ENCODE measurements at regions not wholly inside any gene's neighbourhood (a gene's known extent, or its start where the extent isn't known, plus 50 kb on each side); places are given as distances from the start of the nearest gene placed in this dataset.

GRCh38 chr22:25369041-25369440 lies 149.6 kb downstream of the CRYBB2 start:
- no peaks in the 10 kb centered on the region for H3K9me3 Mint-ChIP-seq
- H3K4me3 Mint-ChIP-seq = no peak overlapping the region
- H3K27me3 Mint-ChIP-seq = no peaks in the 10 kb centered on the region
- H3K36me3 Mint-ChIP-seq = no peaks in the 10 kb centered on the region
- no peak overlapping the region for H3K27ac Mint-ChIP-seq
- TF ChIP-seq CTCF (conservative IDR thresholded peaks at IDR 0.05) = no peak
- no peak for DNase-seq (ENCODE audit: extremely low spot score, unreplicated experiment)
- H3K4me1 Mint-ChIP-seq (ENCODE audit: unreplicated experiment) = peaks cover 10% of the 10 kb centered on the region

- H3K27me3 Mint-ChIP-seq = no peaks in the 10 kb centered on the region
- H3K4me1 Mint-ChIP-seq (ENCODE audit: unreplicated experiment) = peaks cover 10% of the 10 kb centered on the region
- TF ChIP-seq CTCF (conservative IDR thresholded peaks at IDR 0.05) = no peak
- no peaks in the 10 kb centered on the region for H3K9me3 Mint-ChIP-seq
- H3K27ac Mint-ChIP-seq = no peak overlapping the region
- no peak for DNase-seq (ENCODE audit: extremely low spot score, unreplicated experiment)
- no peak overlapping the region for H3K4me3 Mint-ChIP-seq
- H3K36me3 Mint-ChIP-seq = peaks cover 7% of the 10 kb centered on the region
Measured at GRCh38 chr22:25370322-25370721, 150.9 kb downstream of the CRYBB2 start.

GRCh38 chr22:25372000-25372595 lies 152.7 kb downstream of the CRYBB2 start:
- H3K9me3 Mint-ChIP-seq = no peaks in the 10 kb centered on the region
- H3K4me1 Mint-ChIP-seq (ENCODE audit: unreplicated experiment) = peaks cover 10% of the 10 kb centered on the region
- no peak overlapping the region for H3K4me3 Mint-ChIP-seq
- no peaks in the 10 kb centered on the region for H3K27me3 Mint-ChIP-seq
- DNase-seq (ENCODE audit: extremely low spot score, unreplicated experiment) = no peak
- no peak overlapping the region for H3K27ac Mint-ChIP-seq
- H3K36me3 Mint-ChIP-seq = peaks cover 12% of the 10 kb centered on the region
- no peak for TF ChIP-seq CTCF (conservative IDR thresholded peaks at IDR 0.05)

- Mint-ChIP-seq H3K4me3 (no peak overlapping the region), H3K27me3 (no peaks in the 10 kb centered on the region), H3K27ac (no peak overlapping the region), H3K36me3 (peaks cover 18% of the 10 kb centered on the region), H3K4me1 (ENCODE audit: unreplicated experiment) (peaks cover 2% of the 10 kb centered on the region), H3K9me3 (no peaks in the 10 kb centered on the region)
- no peak for TF ChIP-seq CTCF (conservative IDR thresholded peaks at IDR 0.05)
- DNase-seq (ENCODE audit: extremely low spot score, unreplicated experiment) = no peak
Measured at GRCh38 chr22:25373961-25374360, 154.5 kb downstream of the CRYBB2 start.

GRCh38 chr22:25374869-25375268 lies 155.4 kb downstream of the CRYBB2 start:
- H3K27ac Mint-ChIP-seq = no peak overlapping the region
- no peaks in the 10 kb centered on the region for H3K9me3 Mint-ChIP-seq
- H3K4me1 Mint-ChIP-seq (ENCODE audit: unreplicated experiment) = no peaks in the 10 kb centered on the region
- H3K36me3 Mint-ChIP-seq = peaks cover 24% of the 10 kb centered on the region
- H3K4me3 Mint-ChIP-seq = no peak overlapping the region
- no peaks in the 10 kb centered on the region for H3K27me3 Mint-ChIP-seq
- DNase-seq (ENCODE audit: extremely low spot score, unreplicated experiment) = no peak
- TF ChIP-seq CTCF (conservative IDR thresholded peaks at IDR 0.05) = no peak

GRCh38 chr22:25375683-25376082 lies 156.2 kb downstream of the CRYBB2 start:
- no peak for TF ChIP-seq CTCF (conservative IDR thresholded peaks at IDR 0.05)
- H3K36me3 Mint-ChIP-seq = peaks cover 27% of the 10 kb centered on the region
- H3K27ac Mint-ChIP-seq = no peak overlapping the region
- no peak for DNase-seq (ENCODE audit: extremely low spot score, unreplicated experiment)
- no peaks in the 10 kb centered on the region for H3K4me1 Mint-ChIP-seq (ENCODE audit: unreplicated experiment)
- no peaks in the 10 kb centered on the region for H3K9me3 Mint-ChIP-seq
- H3K27me3 Mint-ChIP-seq = no peaks in the 10 kb centered on the region
- no peak overlapping the region for H3K4me3 Mint-ChIP-seq
